KG1 (cell line): ENCODE measurements at regions not wholly inside any gene's neighbourhood (a gene's known extent, or its start where the extent isn't known, plus 50 kb on each side); places are given as distances from the start of the nearest gene placed in this dataset.
"Not testable (repeated sequence)": the region's sequence is repeated elsewhere in the genome, so short reads cannot be mapped to it uniquely, and the experiment has no call there.

ENCODE experiments used
- DNase-seq: peaks from one replicate; lab custom pipeline; 2025; lab: John Stamatoyannopoulos, UW

- no peak for DNase-seq
These were observed 1291.6 kb upstream of the GYPC start for GRCh38 chr2:125364192-125364983.

- no peak for DNase-seq
These were observed 1291.0 kb upstream of the GYPC start for GRCh38 chr2:125364984-125365265.

GRCh38 chr2:125371867-125372266 is 1284.1 kb upstream of the GYPC start:
- no peak for DNase-seq

- no peak for DNase-seq
These were observed 1282.7 kb upstream of the GYPC start for GRCh38 chr2:125373293-125373692.

GRCh38 chr2:125386074-125386473 is 1269.9 kb upstream of the GYPC start:
- DNase-seq = no peak

- DNase-seq = no peak
These were observed 1258.3 kb upstream of the GYPC start for GRCh38 chr2:125397535-125398251.

- no peak for DNase-seq
These were observed 1257.0 kb upstream of the GYPC start for GRCh38 chr2:125398738-125399524.

GRCh38 chr2:125405816-125406215 is 1250.1 kb upstream of the GYPC start:
- no peak for DNase-seq

- DNase-seq = no peak
These were observed 1247.0 kb upstream of the GYPC start for GRCh38 chr2:125408874-125409538.

- no peak for DNase-seq
These were observed 1237.5 kb upstream of the GYPC start for GRCh38 chr2:125418483-125418882.

- not testable (repeated sequence) for DNase-seq
These were observed 1233.7 kb upstream of the GYPC start for GRCh38 chr2:125422198-125422770.

GRCh38 chr2:125424266-125424785 is 1231.6 kb upstream of the GYPC start:
- no peak for DNase-seq

GRCh38 chr2:125427721-125428315 is 1228.1 kb upstream of the GYPC start:
- DNase-seq = no peak

GRCh38 chr2:125444106-125444505 is 1211.9 kb upstream of the GYPC start:
- no peak for DNase-seq

- DNase-seq = no peak
These were observed 1210.5 kb upstream of the GYPC start for GRCh38 chr2:125445495-125445894.

GRCh38 chr2:125450092-125450491 is 1205.9 kb upstream of the GYPC start:
- DNase-seq = no peak

- DNase-seq = no peak
These were observed 1200.8 kb upstream of the GYPC start for GRCh38 chr2:125455110-125455509.

GRCh38 chr2:125456693-125457363 is 1199.1 kb upstream of the GYPC start:
- no peak for DNase-seq

GRCh38 chr2:125471963-125472362 is 1184.0 kb upstream of the GYPC start:
- no peak for DNase-seq

- no peak for DNase-seq
These were observed 1176.8 kb upstream of the GYPC start for GRCh38 chr2:125479143-125479636.

GRCh38 chr2:125490308-125490707 is 1165.7 kb upstream of the GYPC start:
- DNase-seq = no peak
